Fibroblast of lung (primary cell): ENCODE measurements at regions not wholly inside any gene's neighbourhood (a gene's known extent, or its start where the extent isn't known, plus 50 kb on each side); places are given as distances from the start of the nearest gene placed in this dataset.
A peak's percentile ranks its signal among the peaks of the same experiment; 100 is the strongest.

Experiments used
- DNase-seq, 2 donors: peaks; one replicate each; pipeline versions ENCODE4 v3.0.0 to v3.0.0-alpha.2; 2010; ENCODE audit warnings: low read depth in 2 of 2
- H2AFZ ChIP-seq: 2 replicates; pipeline ENCODE4 v1.5.1; 2012; ENCODE audit warnings: low read length, control low read depth, inconsistent platforms
- H3K27ac ChIP-seq: 2 replicates; pipeline ENCODE4 v1.5.1; 2011; ENCODE audit warnings: low read length, control low read depth; ENCODE audit not compliant: insufficient read depth
- H3K27me3 ChIP-seq: 2 replicates; pipeline ENCODE4 v1.5.1; 2011; ENCODE audit warnings: mild to moderate bottlenecking, low read length; ENCODE audit not compliant: control insufficient read depth, insufficient read depth
- H3K36me3 ChIP-seq: 2 replicates; pipeline ENCODE4 v1.5.1; 2011; ENCODE audit warnings: low read length; ENCODE audit not compliant: control insufficient read depth, insufficient read depth
- H3K4me1 ChIP-seq: 2 replicates; pipeline ENCODE4 v1.5.1; 2011; ENCODE audit warnings: low read length; ENCODE audit not compliant: control insufficient read depth, insufficient read depth; ENCODE audit errors: extremely low read depth
- H3K4me2 ChIP-seq: 2 replicates; pipeline ENCODE4 v1.5.1; 2011; ENCODE audit warnings: low read length, control low read depth; ENCODE audit not compliant: insufficient read depth; ENCODE audit errors: extremely low read depth
- H3K4me3 ChIP-seq, 4 experiments: fragments of 200-600 bp in 1 of 4; sonication (generic) in 1 of 4; replicated peaks in 1 of 4; 2 replicates each; pipeline ENCODE4 v1.5.1; 2011 to 2016; ENCODE audit warnings: low read length in 4 of 4, low read depth in 3 of 4, mild to moderate bottlenecking in 3 of 4, control low read depth in 2 of 4, inconsistent platforms in 1 of 4, mixed read lengths in 1 of 4; ENCODE audit not compliant: insufficient read depth in 1 of 4; ENCODE audit errors: control extremely low read depth in 1 of 4
- H3K79me2 ChIP-seq: 2 replicates; pipeline ENCODE4 v1.5.1; 2012; ENCODE audit warnings: mild to moderate bottlenecking, low read length, inconsistent platforms; ENCODE audit not compliant: control insufficient read depth, insufficient read depth
- H3K9ac ChIP-seq: 2 replicates; pipeline ENCODE4 v1.5.1; 2011; ENCODE audit warnings: mild to moderate bottlenecking, low read length, control low read depth; ENCODE audit not compliant: insufficient read depth
- H3K9me3 ChIP-seq: 2 replicates; pipeline ENCODE4 v1.5.1; 2012; ENCODE audit warnings: low read depth, low read length; ENCODE audit not compliant: control insufficient read depth, insufficient read depth
- H4K20me1 ChIP-seq: 2 replicates; pipeline ENCODE4 v1.5.1; 2011; ENCODE audit warnings: low read length; ENCODE audit not compliant: control insufficient read depth, insufficient read depth; ENCODE audit errors: extremely low read depth
- EZH2 ChIP-seq: IDR thresholded peaks from 2 replicates; pipeline ENCODE4 v1.5.1; 2012; ENCODE audit warnings: low read length, control low read depth, mild to moderate bottlenecking; ENCODE audit errors: missing control alignments
- TF ChIP-seq, protein P1 (sequence below), 2 donors: IDR thresholded peaks in 1 of 2; conservative IDR thresholded peaks in 1 of 2; 1 replicate in 1 of 2; 2 replicates in 1 of 2; pipeline ENCODE4 v1.5.1; 2011 to 2012; ENCODE audit warnings: low read length in 2 of 2, control low read depth in 1 of 2, inconsistent platforms in 1 of 2, low read depth in 1 of 2, mild to moderate bottlenecking in 1 of 2

DNA sequence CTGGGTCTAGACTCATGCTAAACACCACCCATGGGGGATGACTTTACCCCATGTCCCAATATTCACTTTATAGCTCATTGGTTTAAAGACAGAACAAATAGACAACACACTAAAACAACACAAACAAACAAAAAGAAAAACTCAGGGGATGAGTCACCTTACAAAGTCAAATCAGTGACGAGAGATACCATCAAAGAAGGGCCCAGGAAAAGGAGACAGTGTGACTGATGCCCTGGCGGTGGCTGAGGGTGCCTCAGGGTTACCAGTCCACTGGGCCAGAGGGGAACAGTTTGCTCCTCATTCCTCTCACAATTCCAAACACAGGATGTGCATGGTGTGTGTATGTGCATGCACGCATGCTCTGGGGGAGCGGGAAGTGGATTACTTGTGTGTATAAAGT lies 171.3 kb upstream of the PRKCQ start:
- Histone ChIP-seq H3K4me2 (no peak overlapping the region), H3K9ac (no peak overlapping the region), H3K27ac (no peak overlapping the region), H3K36me3 (no peaks in the 10 kb centered on the region), H3K79me2 (no peaks in the 10 kb centered on the region), H3K27me3 (no peaks in the 10 kb centered on the region), H3K4me1 (peaks cover 9% of the 10 kb centered on the region), H4K20me1 (no peaks in the 10 kb centered on the region), H2AFZ (no peak overlapping the region), H3K9me3 (no peaks in the 10 kb centered on the region), H3K4me3 (no peak overlapping the region)
- no peak for DNase-seq
- TF ChIP-seq, protein P1, sequence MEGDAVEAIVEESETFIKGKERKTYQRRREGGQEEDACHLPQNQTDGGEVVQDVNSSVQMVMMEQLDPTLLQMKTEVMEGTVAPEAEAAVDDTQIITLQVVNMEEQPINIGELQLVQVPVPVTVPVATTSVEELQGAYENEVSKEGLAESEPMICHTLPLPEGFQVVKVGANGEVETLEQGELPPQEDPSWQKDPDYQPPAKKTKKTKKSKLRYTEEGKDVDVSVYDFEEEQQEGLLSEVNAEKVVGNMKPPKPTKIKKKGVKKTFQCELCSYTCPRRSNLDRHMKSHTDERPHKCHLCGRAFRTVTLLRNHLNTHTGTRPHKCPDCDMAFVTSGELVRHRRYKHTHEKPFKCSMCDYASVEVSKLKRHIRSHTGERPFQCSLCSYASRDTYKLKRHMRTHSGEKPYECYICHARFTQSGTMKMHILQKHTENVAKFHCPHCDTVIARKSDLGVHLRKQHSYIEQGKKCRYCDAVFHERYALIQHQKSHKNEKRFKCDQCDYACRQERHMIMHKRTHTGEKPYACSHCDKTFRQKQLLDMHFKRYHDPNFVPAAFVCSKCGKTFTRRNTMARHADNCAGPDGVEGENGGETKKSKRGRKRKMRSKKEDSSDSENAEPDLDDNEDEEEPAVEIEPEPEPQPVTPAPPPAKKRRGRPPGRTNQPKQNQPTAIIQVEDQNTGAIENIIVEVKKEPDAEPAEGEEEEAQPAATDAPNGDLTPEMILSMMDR (conservative IDR thresholded peaks at IDR 0.05 in 1 of 2, IDR thresholded peaks at IDR 0.05 in 1 of 2; ENCODE audit: low read depth in 1 of 2, low read length in 2 of 2): no peak
- TF ChIP-seq EZH2: no peak

DNA sequence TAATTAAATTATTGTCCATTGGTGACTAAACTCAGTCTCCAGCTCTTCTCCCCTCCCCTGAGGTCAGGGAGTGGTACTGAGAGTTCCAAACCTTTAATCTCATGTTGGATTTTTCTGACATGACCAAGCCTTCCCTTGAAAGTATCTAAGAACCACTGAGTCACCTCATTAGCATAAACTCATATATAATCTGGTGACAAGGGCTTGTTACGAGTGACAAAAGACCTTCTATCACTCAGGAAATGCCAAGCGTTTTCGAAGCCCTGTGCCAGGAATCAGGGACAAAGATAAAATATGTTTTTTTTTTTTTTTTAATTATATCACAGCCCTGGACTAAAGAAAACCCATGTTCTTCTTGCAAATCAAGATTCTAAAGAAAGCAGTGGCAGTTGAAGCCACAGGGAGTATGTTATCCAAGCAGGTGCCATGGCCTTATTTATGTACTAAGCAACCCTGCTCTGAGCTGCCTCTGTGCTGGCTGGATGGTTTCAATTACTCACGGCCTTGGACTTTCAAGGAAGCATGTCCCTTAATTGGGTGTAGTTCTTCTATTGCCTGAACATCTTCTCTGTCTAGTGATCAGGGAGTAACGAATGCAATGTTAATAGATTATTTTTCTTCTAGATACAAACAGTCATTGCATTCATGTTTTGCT lies 169.0 kb upstream of the PRKCQ start:
- Histone ChIP-seq H3K27me3 (no peaks in the 10 kb centered on the region), H3K27ac (no peak overlapping the region), H3K36me3 (no peaks in the 10 kb centered on the region), H3K4me3 (no peak overlapping the region), H3K4me2 (no peak overlapping the region), H2AFZ (no peak overlapping the region), H3K4me1 (peaks cover 7% of the 10 kb centered on the region), H3K79me2 (no peaks in the 10 kb centered on the region), H3K9me3 (no peaks in the 10 kb centered on the region), H4K20me1 (no peaks in the 10 kb centered on the region), H3K9ac (no peak overlapping the region)
- DNase-seq: peak; percentile 58 to 91
- TF ChIP-seq, protein P1 (conservative IDR thresholded peaks at IDR 0.05 in 1 of 2, IDR thresholded peaks at IDR 0.05 in 1 of 2; ENCODE audit: low read depth in 1 of 2, low read length in 2 of 2): no peak
- no peak for TF ChIP-seq EZH2

DNA sequence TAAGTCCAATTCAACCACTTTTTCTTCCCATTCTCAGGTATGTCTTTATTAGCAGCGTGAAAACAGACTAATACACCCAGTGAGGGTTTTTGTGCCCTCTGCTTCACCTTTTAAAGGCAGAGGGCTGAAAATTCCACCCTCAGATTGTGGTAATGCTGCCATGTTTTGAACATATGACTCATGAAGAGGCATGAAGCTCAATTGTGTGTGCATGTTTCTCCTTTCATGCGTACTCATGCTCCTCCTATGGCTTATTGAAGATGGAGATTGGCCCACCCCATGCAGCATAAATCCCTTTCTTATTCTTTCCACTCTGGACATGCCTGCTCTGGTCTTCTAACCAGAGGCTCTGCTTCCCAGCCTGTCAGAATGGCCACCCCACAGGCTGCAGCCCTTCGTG lies 168.0 kb upstream of the PRKCQ start:
- Histone ChIP-seq H3K79me2 (no peaks in the 10 kb centered on the region), H2AFZ (no peak overlapping the region), H3K27ac (no peak overlapping the region), H3K4me2 (no peak overlapping the region), H4K20me1 (no peaks in the 10 kb centered on the region), H3K4me3 (no peak overlapping the region), H3K4me1 (peaks cover 7% of the 10 kb centered on the region), H3K36me3 (no peaks in the 10 kb centered on the region), H3K27me3 (no peaks in the 10 kb centered on the region), H3K9ac (no peak overlapping the region), H3K9me3 (no peaks in the 10 kb centered on the region)
- peak in 1 of 2 donors; percentile 40 for DNase-seq
- TF ChIP-seq, protein P1 (conservative IDR thresholded peaks at IDR 0.05 in 1 of 2, IDR thresholded peaks at IDR 0.05 in 1 of 2; ENCODE audit: low read depth in 1 of 2, low read length in 2 of 2): no peak
